ENCODE measurements at regions not wholly inside any gene's neighbourhood (a gene's known extent, or its start where the extent isn't known, plus 50 kb on each side); places are given as distances from the start of the nearest gene placed in this dataset.
"Not testable (repeated sequence)": the region's sequence is repeated elsewhere in the genome, so short reads cannot be mapped to it uniquely, and the experiment has no call there.

DNA sequence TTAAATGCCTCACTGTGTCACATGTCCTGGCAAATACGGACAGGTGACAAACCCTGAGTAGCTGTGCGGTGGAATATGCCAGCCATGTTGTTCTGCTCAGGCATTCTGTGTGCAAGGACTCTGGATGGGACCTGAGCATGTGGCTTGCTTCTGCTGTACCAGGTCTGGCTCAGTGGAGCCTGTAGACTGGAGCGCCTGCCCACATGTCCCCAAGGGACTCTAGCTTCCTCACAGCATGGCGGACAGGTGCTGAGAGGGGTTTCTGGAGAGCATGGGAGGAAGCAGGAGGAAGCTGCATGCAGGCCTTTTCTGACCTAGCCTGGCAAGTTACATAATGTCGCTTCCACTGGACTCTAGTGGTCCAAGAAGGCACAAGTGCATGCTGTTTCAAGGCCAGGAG lies 96.3 kb downstream of the PLXNA1 start:
- ChIA-PET CTCF (no interaction called here), POLR2A (no interaction called here)
- no peaks in the 10 kb centered on the region for H3K27me3 Mint-ChIP-seq
- H3K4me1 Mint-ChIP-seq: peaks cover 11% of the 10 kb centered on the region
- peaks cover 6% of the 10 kb centered on the region for H3K9me3 Mint-ChIP-seq
- no peak overlapping the region for H3K27ac Mint-ChIP-seq
- DNase-seq: no peak
- H3K36me3 Mint-ChIP-seq (ENCODE audit: low read depth): no peaks in the 10 kb centered on the region
- no peak overlapping the region for H3K4me3 Mint-ChIP-seq

DNA sequence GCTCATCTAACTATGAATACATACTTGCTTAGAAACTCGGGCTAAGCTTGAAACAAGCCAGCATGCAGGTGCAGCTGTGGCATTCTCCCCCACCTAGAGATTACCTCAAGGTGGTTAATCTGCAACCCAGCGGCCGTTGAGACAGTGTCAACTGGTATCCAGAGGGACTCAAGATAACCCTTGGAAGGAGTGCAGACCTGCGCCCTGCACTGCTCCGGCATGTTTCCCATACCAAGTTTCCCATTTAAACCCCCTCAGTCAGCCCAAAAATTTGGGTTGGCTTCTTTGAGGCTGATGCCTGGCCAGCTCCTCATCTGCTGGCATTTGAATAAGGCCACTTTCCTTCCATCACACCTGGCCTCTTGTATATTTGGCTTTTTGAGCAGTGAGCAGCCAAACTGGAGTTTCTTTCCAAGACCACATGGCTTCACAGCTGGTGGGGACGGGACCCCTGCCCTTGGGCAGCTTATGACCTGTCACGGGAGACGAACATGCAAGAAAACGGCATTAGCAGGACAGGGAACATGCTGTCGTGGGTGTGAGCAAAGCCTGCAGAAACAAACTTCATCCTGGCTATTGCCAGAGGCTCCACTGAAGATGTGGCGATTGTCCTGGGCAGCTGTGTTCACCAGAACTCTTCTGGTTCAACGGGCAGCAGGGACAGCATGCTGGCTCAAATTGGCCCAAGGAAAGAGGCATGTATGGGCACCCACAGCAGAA lies 98.2 kb downstream of the PLXNA1 start:
- Mint-ChIP-seq H3K27ac (no peak overlapping the region), H3K4me3 (no peak overlapping the region), H3K36me3 (ENCODE audit: low read depth) (no peaks in the 10 kb centered on the region), H3K27me3 (no peaks in the 10 kb centered on the region), H3K9me3 (no peaks in the 10 kb centered on the region), H3K4me1 (no peaks in the 10 kb centered on the region)
- ChIA-PET POLR2A (no interaction called here), CTCF (no interaction called here)
- no peak for DNase-seq

DNA sequence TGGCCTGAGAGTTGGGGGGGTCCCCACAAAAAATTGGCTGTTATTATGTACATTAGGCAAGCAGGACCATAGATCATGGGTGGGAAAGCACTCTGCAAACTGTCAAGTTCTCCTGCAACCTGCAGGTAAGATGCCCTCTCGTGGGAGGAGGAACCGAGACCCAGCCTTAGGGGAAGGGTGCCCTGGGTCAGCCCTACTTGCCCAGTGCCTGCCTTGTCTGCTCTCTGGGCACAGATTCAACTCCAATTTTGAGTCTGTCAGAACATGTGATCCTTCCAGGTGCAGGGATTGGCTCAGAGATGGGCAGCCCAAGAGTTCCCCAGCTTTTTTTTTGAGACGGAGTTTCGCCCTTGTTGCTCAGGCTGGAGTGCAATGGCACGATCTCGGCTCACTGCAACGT lies 99.2 kb downstream of the PLXNA1 start:
- Mint-ChIP-seq H3K27me3 (no peaks in the 10 kb centered on the region), H3K36me3 (ENCODE audit: low read depth) (no peaks in the 10 kb centered on the region), H3K4me1 (no peaks in the 10 kb centered on the region), H3K9me3 (no peaks in the 10 kb centered on the region), H3K27ac (no peak overlapping the region), H3K4me3 (no peak overlapping the region)
- ChIA-PET CTCF (no interaction called here), POLR2A (no interaction called here)
- DNase-seq: no peak

DNA sequence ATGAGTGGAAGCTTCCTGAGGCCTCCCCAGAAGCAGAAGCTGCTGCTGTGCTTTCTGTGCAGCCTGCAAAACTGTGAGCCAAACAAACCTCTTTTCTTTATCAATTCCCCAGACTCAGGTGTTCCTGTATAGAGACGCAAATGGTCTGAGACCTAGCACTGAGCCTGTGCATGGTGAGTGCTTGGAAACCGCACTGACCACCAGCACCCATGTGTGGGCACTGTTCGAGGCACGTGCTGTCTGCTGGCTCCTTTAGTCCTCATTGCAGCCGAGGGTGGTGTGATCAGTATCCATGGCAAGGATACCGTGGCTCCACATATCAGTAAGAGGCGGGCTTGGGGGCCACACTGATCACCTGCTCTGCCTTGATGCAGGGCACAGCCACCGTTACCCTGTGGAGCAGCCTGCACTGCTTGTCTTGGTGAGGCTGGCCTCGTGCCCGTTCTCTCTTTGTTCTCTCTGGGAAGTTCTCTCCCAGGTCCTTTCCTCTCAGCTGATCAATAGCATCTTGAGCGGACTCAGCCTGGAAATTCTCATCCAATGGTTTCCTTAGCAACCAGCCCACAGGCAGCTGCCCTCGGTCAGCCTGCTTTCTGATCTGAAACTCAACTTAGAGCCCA lies 101.0 kb downstream of the PLXNA1 start:
- no peak for DNase-seq
- CTCF ChIA-PET: no interaction called here

DNA sequence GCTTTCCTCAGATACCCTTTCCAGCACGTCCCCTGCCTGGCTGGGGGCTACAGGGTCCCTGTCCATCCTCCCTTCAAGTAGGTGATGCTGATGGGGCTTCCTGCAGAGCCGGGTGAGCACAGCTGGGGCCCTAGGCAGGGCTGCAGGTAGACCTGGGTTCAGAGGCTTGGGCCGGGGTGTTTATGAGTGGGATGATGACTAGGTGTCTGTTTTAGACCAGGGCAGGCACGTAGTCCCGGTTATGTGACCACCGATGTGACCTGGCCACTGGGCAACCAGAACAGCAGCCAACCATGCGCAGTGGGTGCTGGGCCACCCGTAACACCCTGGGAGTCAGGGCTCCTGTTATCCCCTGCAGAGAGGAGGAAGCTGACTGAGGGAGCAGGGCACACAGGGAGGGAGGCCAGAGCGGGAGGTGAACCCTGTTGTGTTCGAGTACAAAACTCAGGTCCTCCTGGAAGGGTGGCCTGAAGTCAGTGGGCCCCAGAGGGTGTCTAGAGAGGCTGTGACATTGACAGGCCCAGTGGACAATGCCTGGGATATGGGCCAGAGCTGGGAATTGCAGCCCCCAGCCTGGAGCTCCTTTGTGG lies 101.6 kb downstream of the PLXNA1 start:
- ChIA-PET POLR2A (no interaction called here), CTCF (no interaction called here)
- no peak for DNase-seq
- no peaks in the 10 kb centered on the region for H3K4me1 Mint-ChIP-seq
- no peaks in the 10 kb centered on the region for H3K9me3 Mint-ChIP-seq
- H3K4me3 Mint-ChIP-seq: no peak overlapping the region
- H3K36me3 Mint-ChIP-seq (ENCODE audit: low read depth): no peaks in the 10 kb centered on the region
- no peak overlapping the region for H3K27ac Mint-ChIP-seq
- no peaks in the 10 kb centered on the region for H3K27me3 Mint-ChIP-seq

More for the DNA sequence above, 101.0 kb downstream of the PLXNA1 start:
- no peak overlapping the region for H3K4me3 Mint-ChIP-seq
- H3K27ac Mint-ChIP-seq: no peak overlapping the region
- no peaks in the 10 kb centered on the region for H3K4me1 Mint-ChIP-seq
- H3K9me3 Mint-ChIP-seq: no peaks in the 10 kb centered on the region
- H3K27me3 Mint-ChIP-seq: no peaks in the 10 kb centered on the region
- no peaks in the 10 kb centered on the region for H3K36me3 Mint-ChIP-seq (ENCODE audit: low read depth)
- POLR2A ChIA-PET: no interaction called here

DNA sequence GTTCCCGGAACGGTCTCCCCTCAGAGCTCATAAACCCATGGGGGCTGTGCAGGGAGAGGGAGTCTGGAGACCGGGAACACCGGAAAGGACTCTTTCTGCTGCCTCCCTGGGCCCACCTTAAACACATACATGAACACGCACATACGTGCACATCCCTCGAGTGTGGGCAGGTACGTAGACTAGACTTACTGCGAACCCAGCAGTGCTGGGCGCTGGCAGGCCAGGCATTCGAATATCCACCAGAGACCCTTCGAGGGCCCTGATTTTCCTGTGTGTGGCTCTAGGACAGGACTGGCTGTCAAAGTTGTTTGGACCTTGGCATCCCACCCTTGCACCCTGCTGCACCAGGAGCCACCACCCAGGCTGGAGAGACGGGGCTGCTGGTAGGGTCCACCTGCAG lies 102.7 kb downstream of the PLXNA1 start:
- no peaks in the 10 kb centered on the region for H3K9me3 Mint-ChIP-seq
- no peak overlapping the region for H3K27ac Mint-ChIP-seq
- no peak overlapping the region for H3K4me3 Mint-ChIP-seq
- DNase-seq: no peak
- ChIA-PET CTCF (interaction anchor here (0.5 kb wide), 1 partner anchor 208 kb away, joined by 3 read pairs; no protein-coding TSS in a partner anchor), POLR2A (no interaction called here)
- no peaks in the 10 kb centered on the region for H3K4me1 Mint-ChIP-seq
- no peaks in the 10 kb centered on the region for H3K27me3 Mint-ChIP-seq
- no peaks in the 10 kb centered on the region for H3K36me3 Mint-ChIP-seq (ENCODE audit: low read depth)

DNA sequence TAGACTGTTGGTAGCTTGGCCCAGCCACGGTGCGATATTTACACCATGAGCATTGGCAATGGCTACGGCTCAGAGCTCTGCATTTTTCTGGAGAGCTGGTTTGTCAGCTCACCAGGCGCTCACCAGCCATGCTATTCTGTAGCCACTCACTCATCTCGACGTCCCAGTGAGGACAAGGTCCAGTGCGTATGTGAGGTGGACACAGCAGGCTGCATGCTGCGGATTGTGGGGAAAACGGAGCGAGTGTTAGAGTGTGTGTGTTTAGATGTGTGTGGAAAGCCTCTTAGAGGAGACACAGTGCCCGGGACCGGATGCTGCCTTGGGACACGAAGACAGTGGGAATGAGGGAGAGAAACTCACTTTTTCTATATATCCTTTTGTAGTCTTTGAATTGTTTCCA lies 103.7 kb downstream of the PLXNA1 start:
- H3K27ac Mint-ChIP-seq; H3K9me3 Mint-ChIP-seq; H3K27me3 Mint-ChIP-seq; H3K4me1 Mint-ChIP-seq; DNase-seq; POLR2A ChIA-PET; H3K36me3 Mint-ChIP-seq (ENCODE audit: low read depth); CTCF ChIA-PET; H3K4me3 Mint-ChIP-seq: not testable (repeated sequence)

DNA sequence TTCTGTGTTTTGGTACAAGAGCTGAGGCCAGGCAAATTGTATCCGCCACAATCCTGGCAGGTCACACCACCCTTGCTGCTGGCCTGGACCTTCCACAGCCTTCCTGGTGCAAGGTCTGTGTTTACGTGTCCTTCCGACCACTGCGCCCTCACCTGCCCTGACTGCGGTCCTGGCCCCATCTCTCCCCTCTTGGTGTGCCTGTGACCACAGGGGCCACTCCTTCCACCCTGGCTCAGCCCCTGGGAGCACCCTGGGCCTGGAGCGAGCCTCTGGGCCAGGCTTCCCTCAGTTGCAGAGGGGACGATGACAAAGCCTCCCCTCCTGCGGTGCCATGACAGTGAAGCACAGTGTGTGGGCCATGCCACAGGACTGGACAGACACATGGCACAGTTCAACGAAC lies 104.5 kb downstream of the PLXNA1 start:
- Mint-ChIP-seq H3K9me3 (no peaks in the 10 kb centered on the region), H3K36me3 (ENCODE audit: low read depth) (no peaks in the 10 kb centered on the region), H3K4me3 (no peak overlapping the region), H3K27me3 (no peaks in the 10 kb centered on the region), H3K4me1 (no peaks in the 10 kb centered on the region), H3K27ac (no peak overlapping the region)
- CTCF ChIA-PET: no interaction called here
- no peak for DNase-seq
- POLR2A ChIA-PET: no interaction called here

DNA sequence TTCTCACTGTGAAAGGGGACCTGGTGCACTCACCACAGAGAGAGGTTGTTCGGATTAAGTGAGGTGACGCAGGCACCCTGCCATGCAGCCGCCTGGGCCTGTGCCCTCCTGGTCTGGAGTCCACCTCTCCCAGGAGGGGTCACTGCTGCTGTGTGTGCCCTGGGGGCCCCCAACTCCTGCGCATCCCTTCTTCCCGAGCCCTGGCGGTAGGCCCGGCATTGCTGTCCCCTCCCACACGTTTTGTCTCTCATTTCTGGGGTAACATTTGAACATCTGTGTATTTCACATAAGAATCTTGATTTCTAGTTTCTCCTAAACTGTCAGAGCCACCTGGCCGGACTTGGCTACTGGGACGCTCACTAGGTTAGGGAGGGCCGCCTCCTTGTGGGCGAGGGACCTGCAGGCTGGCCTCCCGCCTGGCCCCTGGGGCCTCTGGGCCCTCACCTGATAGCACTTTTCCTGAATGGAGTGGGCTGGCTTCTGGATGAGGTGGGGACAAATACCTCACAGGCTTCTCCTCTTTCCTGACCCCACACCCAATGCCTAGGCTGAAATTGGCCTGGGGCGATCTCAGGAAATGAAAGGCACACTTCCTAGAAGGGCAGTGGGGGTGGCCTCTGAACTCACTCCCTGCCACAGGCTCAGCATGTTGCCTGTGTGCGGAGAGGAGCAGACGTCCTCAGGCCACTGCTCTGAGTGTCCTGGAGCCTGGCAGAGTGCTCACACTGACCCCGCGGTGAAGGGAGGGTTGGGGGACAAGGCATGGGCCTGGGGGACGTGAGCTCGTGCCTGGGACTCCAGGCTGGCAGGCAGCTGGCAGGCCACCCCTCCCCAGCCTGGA lies 104.2 kb upstream of the PRR23E start:
- DNase-seq: no peak
- H3K36me3 Mint-ChIP-seq (ENCODE audit: low read depth): no peaks in the 10 kb centered on the region
- no peaks in the 10 kb centered on the region for H3K27me3 Mint-ChIP-seq
- no peak overlapping the region for H3K27ac Mint-ChIP-seq
- no peaks in the 10 kb centered on the region for H3K9me3 Mint-ChIP-seq
- no peaks in the 10 kb centered on the region for H3K4me1 Mint-ChIP-seq
- ChIA-PET POLR2A (no interaction called here), CTCF (no interaction called here)
- no peak overlapping the region for H3K4me3 Mint-ChIP-seq

DNA sequence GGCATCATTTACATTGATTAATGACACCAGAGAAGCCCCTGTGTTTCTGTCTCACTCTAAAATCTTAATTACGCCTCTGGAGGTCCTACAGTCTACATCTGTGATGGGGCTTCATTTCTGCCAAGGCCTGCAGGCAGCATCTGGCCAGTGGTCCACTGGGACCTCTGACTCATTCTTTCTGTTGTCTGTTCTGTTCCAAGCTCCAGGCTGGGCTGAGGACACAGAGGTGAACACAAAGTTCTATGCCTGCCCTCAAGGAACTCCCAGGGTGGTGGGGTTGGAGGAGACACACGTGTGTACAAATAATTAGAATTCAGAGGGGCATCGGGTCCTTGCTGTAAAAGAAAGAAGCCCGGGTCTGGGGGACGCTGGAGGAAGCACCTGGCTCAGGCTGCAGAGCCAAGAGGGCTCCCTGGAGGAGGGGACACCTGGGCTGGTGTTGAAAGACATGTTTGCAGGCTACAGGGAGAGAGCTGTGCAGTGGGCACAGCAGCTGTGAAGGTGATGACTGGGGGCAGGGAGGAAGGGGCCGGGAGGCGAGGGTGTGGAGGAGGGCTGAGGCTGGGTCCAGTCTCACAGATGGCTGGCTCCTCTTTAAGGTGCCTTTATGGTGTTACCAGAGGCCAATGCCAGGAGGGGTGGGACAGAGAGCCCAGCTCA lies 103.3 kb upstream of the PRR23E start:
- ChIA-PET POLR2A (no interaction called here), CTCF (no interaction called here)
- Mint-ChIP-seq H3K4me3 (no peak overlapping the region), H3K27me3 (no peaks in the 10 kb centered on the region), H3K36me3 (ENCODE audit: low read depth) (no peaks in the 10 kb centered on the region), H3K4me1 (no peaks in the 10 kb centered on the region), H3K9me3 (no peaks in the 10 kb centered on the region), H3K27ac (no peak overlapping the region)
- DNase-seq: no peak

DNA sequence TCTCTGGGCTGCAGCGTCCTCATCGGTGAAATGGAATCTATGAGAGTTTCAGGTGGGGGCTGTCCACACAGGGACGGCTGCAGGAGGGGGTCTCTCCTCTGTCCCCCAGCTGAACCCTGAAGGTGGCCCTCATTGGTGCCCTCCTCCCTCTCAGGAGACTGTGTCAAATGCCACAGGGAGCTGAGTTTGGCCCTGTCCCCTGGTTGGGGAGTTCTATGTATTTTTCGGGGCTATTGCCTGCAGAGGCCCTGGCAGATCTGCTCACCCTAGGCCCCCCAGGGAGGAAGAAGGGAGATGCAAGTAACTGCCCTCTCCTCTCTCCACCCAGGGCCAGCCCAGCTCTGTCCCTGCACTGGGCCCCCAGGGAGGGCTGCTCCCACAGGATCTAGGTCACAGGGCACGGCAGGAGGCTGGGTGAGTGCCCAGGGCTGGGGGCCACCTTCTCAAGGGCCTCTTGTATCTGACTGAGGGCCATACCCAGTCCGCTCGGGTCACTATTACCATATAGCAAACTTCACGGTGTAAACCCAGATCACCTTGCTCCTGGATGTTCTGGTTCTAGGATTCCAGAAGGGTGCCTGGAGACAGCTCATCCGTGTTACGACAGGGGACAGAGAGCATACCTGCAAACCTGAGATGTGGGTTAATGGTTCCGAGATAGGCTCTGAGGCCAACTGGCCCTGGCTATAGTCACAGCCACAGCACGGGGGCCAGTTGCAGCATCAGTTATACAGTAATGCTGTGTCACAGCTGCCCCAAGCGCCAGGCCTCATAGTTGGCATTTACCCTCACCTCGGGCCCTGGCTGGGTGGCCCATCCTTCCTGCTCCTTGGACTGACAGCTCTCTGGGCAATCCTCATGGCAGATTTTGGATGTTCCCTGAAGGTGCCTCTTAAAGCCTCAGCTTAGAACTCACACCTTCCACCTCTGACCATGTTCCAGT lies 102.4 kb upstream of the PRR23E start:
- H3K9me3 Mint-ChIP-seq: no peaks in the 10 kb centered on the region
- H3K27me3 Mint-ChIP-seq: no peaks in the 10 kb centered on the region
- ChIA-PET CTCF (no interaction called here), POLR2A (no interaction called here)
- H3K4me3 Mint-ChIP-seq: no peak overlapping the region
- no peak overlapping the region for H3K27ac Mint-ChIP-seq
- H3K4me1 Mint-ChIP-seq: no peaks in the 10 kb centered on the region
- no peaks in the 10 kb centered on the region for H3K36me3 Mint-ChIP-seq (ENCODE audit: low read depth)
- no peak for DNase-seq

DNA sequence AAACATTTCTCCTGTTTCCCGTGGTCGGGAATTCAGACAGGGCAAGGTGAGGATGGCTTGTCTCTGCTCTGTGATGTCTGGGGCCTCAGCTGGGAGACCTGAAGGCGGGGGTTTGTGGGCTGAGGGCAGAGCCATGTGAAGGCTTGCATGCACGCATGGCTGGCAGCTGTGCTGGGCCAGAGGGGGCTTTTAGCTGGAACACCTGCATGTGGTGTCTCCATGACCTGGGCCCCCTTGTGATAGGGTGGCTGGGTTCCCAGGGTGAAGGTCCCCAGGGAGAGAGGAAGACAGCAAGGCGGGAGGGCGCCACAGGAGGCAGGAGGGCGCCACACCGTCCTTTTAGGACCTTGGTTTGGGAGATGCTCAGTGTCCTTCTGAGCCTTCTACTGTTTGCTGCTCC lies 101.6 kb upstream of the PRR23E start:
- Mint-ChIP-seq H3K4me3 (no peak overlapping the region), H3K27me3 (no peaks in the 10 kb centered on the region), H3K36me3 (ENCODE audit: low read depth) (no peaks in the 10 kb centered on the region), H3K9me3 (no peaks in the 10 kb centered on the region), H3K27ac (no peak overlapping the region), H3K4me1 (no peaks in the 10 kb centered on the region)
- no peak for DNase-seq
- ChIA-PET CTCF (no interaction called here), POLR2A (no interaction called here)

All from activated CD4-positive, alpha-beta T cell treated with anti-CD3 and anti-CD28 coated beads, Interleukin-2, amount 10 ng/mL, durations not matched to agents 7 days and 5 days (primary cell).